ENCODE measurements at regions not wholly inside any gene's neighbourhood (a gene's known extent, or its start where the extent isn't known, plus 50 kb on each side); places are given as distances from the start of the nearest gene placed in this dataset.

- DNase-seq = no peak
Measured at GRCh38 chr1:232110281-232111090, 483.9 kb downstream of the DISC1 start.

- DNase-seq = no peak
Measured at GRCh38 chr1:232109391-232109790, 482.8 kb downstream of the DISC1 start.

- DNase-seq = no peak
Measured at GRCh38 chr1:232108598-232108997, 482.0 kb downstream of the DISC1 start.

GRCh38 chr1:232106415-232106814 is 479.8 kb downstream of the DISC1 start:
- DNase-seq = no peak

- DNase-seq = no peak
Measured at GRCh38 chr1:232105561-232105960, 479.0 kb downstream of the DISC1 start.

GRCh38 chr1:232101231-232101630 is 474.6 kb downstream of the DISC1 start:
- DNase-seq = no peak

GRCh38 chr1:232096751-232097150 is 470.2 kb downstream of the DISC1 start:
- DNase-seq = no peak

All from NCI-H2171 treated with DMSO at 0.1 percent for 48 hours (cell line).